CD4-positive, CD25-positive, alpha-beta regulatory T cell (primary cell): ENCODE measurements at regions not wholly inside any gene's neighbourhood (a gene's known extent, or its start where the extent isn't known, plus 50 kb on each side); places are given as distances from the start of the nearest gene placed in this dataset.

Experiments
- ATAC-seq, 2 donors: fragments of 150-1000 bp; cut with Tn5 transposase; one replicate each; pipeline ENCODE4 v1.10.0; 2021; ENCODE audit warnings: low read depth in 2 of 2, moderate number of reproducible peaks in 2 of 2, moderate library complexity in 1 of 2
- DNase-seq, 3 donors: peaks; one replicate each; pipeline versions ENCODE4 v3.0.0 to v3.0.0-alpha.2; 2012 to 2022; ENCODE audit warnings: mixed read lengths in 1 of 3
- H3K27ac ChIP-seq: one replicate; pipeline ENCODE4 v1.7.0; 2013; ENCODE audit warnings: mild to moderate bottlenecking, low read length; ENCODE audit not compliant: insufficient read depth, poor library complexity, severe bottlenecking
- H3K27me3 ChIP-seq: one replicate; pipeline ENCODE4 v1.7.0; 2013; ENCODE audit warnings: low read length; ENCODE audit not compliant: control insufficient read depth, insufficient read depth
- H3K36me3 ChIP-seq: one replicate; pipeline ENCODE4 v1.7.0; 2013; ENCODE audit warnings: mild to moderate bottlenecking, low read length, moderate library complexity; ENCODE audit not compliant: control insufficient read depth, insufficient read depth
- H3K4me1 ChIP-seq: 2 replicates; pipeline ENCODE4 v1.7.0; 2013; ENCODE audit warnings: mild to moderate bottlenecking, low read length; ENCODE audit not compliant: insufficient read depth, control insufficient read depth, poor library complexity, severe bottlenecking
- H3K4me3 ChIP-seq: one replicate; pipeline ENCODE4 v1.7.0; 2013; ENCODE audit warnings: low read depth, mild to moderate bottlenecking, low read length, moderate library complexity
- H3K9me3 ChIP-seq, 2 experiments: 1 replicate in 1 of 2; 2 replicates in 1 of 2; pipeline ENCODE4 v1.7.0; 2013; ENCODE audit warnings: low read length in 2 of 2, mild to moderate bottlenecking in 1 of 2, moderate library complexity in 1 of 2; ENCODE audit not compliant: control insufficient read depth in 2 of 2
- H3K27ac Mint-ChIP-seq, 3 donors: one replicate each; pipeline ENCODE4 v1.8.0; 2020 to 2022; ENCODE audit warnings: mild to moderate bottlenecking in 3 of 3, mixed read lengths in 3 of 3, moderate library complexity in 2 of 3
- H3K27me3 Mint-ChIP-seq: one replicate; pipeline ENCODE4 v1.8.0; 2022; ENCODE audit warnings: mild to moderate bottlenecking, mixed read lengths
- H3K36me3 Mint-ChIP-seq: one replicate; pipeline ENCODE4 v1.8.0; 2020; ENCODE audit warnings: mixed read lengths
- H3K4me1 Mint-ChIP-seq, 4 donors: one replicate each; pipeline ENCODE4 v1.8.0; 2020 to 2022; ENCODE audit warnings: mixed read lengths in 4 of 4, mild to moderate bottlenecking in 1 of 4
- H3K4me3 Mint-ChIP-seq, 4 donors: one replicate each; pipeline ENCODE4 v1.8.0; 2020 to 2022; ENCODE audit warnings: mild to moderate bottlenecking in 4 of 4, mixed read lengths in 4 of 4, moderate library complexity in 3 of 4
- H3K9me3 Mint-ChIP-seq, 7 donors: one replicate each; pipeline ENCODE4 v1.8.0; 2020 to 2022; ENCODE audit warnings: mixed read lengths in 7 of 7, mild to moderate bottlenecking in 3 of 7, moderate library complexity in 2 of 7

DNA sequence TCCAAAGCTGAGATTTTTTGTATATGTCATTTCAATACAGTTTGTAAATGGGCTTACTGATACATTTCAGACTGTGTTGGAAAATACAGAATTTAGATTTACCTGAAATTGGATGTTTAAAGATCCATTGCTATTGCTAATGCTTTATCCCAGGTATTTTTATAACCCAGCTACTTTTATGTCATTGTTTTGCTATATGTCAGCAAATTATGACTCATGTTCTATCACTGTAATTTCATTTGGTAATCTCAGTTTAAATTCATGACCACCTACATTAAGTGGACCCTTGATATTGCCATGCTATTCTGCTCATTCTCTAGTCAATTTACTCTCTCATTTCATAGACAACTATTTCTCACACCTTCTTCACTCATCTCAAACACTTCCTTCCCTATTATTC is 281.2 kb downstream of the IPO8 start:
- Histone ChIP-seq H3K27me3 (no peaks in the 10 kb centered on the region), H3K9me3 (no peaks in the 10 kb centered on the region), H3K27ac (no peak overlapping the region), H3K4me3 (no peak overlapping the region), H3K36me3 (no peaks in the 10 kb centered on the region), H3K4me1 (no peaks in the 10 kb centered on the region)
- Mint-ChIP-seq H3K4me1 (no peaks in the 10 kb centered on the region), H3K9me3 (peaks cover 0 to 8% (median 3%) of the 10 kb centered on the region in 7 donors), H3K27ac (no peak overlapping the region), H3K36me3 (no peaks in the 10 kb centered on the region), H3K27me3 (no peaks in the 10 kb centered on the region), H3K4me3 (no peak overlapping the region)
- DNase-seq = no peak
- no peak for ATAC-seq

GRCh38 chr12:30400349-30400748 is 295.3 kb downstream of the IPO8 start:
- no peaks in the 10 kb centered on the region for H3K36me3 ChIP-seq
- no peaks in the 10 kb centered on the region for H3K27me3 ChIP-seq
- Mint-ChIP-seq H3K4me3 (no peak overlapping the region), H3K36me3 (no peaks in the 10 kb centered on the region), H3K27me3 (no peaks in the 10 kb centered on the region), H3K27ac (no peak overlapping the region), H3K4me1 (no peaks in the 10 kb centered on the region), H3K9me3 (peaks cover 0 to 4% (median 0%) of the 10 kb centered on the region in 7 donors)
- H3K9me3 ChIP-seq = no peaks in the 10 kb centered on the region
- H3K27ac ChIP-seq = no peak overlapping the region
- no peak overlapping the region for H3K4me3 ChIP-seq
- H3K4me1 ChIP-seq = no peaks in the 10 kb centered on the region
- no peak for DNase-seq
- no peak for ATAC-seq

DNA sequence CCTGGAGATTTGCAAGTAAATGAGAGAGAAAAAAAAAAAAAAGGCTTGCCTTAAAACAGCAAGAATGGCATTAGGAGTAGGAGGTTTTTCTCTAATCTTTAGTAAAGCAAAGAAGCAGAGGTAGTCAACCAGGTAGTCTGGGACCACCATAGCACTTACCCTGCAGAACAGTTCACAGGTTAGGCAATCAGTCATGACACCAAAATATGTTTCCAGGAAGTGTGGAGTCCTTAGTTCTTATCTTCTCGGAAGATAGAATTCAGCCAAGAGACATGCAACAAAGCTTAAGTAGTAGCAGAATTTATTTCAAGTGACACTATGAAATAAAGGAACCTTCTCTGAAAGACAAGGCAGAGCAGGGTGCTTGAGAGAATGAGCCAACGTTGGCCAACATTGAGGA is 295.8 kb downstream of the IPO8 start:
- Mint-ChIP-seq H3K4me1 (no peaks in the 10 kb centered on the region), H3K27me3 (no peaks in the 10 kb centered on the region), H3K27ac (no peak overlapping the region), H3K9me3 (peaks cover 0 to 4% (median 2%) of the 10 kb centered on the region in 7 donors), H3K4me3 (no peak overlapping the region), H3K36me3 (no peaks in the 10 kb centered on the region)
- Histone ChIP-seq H3K9me3 (no peaks in the 10 kb centered on the region), H3K36me3 (no peaks in the 10 kb centered on the region), H3K4me1 (no peaks in the 10 kb centered on the region), H3K4me3 (no peak overlapping the region), H3K27me3 (no peaks in the 10 kb centered on the region), H3K27ac (no peak overlapping the region)
- ATAC-seq = no peak
- DNase-seq = no peak

DNA sequence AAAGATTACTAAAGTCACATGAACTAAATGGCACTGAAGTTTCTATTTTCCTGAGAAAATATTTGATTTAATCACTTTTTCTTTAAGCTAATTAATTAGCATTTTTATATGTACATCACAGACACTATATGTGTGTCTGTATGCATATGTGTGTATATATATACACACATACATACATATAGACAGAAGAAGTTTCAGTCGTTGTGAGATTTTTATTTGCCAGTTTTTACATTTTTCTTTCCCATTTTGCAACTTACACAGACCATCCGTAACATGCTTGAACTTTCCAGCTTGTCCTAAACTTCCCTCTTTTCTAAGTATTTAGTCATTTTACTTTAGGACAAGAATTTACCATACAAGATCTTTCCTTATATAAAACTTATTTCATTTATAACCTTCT is 299.1 kb downstream of the IPO8 start:
- H3K27me3 Mint-ChIP-seq = no peaks in the 10 kb centered on the region
- no peak overlapping the region for H3K4me3 Mint-ChIP-seq
- no peaks in the 10 kb centered on the region for H3K36me3 Mint-ChIP-seq
- no peak for DNase-seq
- no peaks in the 10 kb centered on the region for H3K4me1 ChIP-seq
- peaks cover 0 to 4% (median under 1%) of the 10 kb centered on the region in 7 donors for H3K9me3 Mint-ChIP-seq
- no peaks in the 10 kb centered on the region for H3K36me3 ChIP-seq
- H3K27ac Mint-ChIP-seq = no peak overlapping the region
- no peaks in the 10 kb centered on the region for H3K4me1 Mint-ChIP-seq
- ATAC-seq = no peak
- H3K27ac ChIP-seq = no peak overlapping the region
- H3K9me3 ChIP-seq = peaks cover 0 to 2% of the 10 kb centered on the region in 2 experiments
- H3K4me3 ChIP-seq = no peak overlapping the region
- H3K27me3 ChIP-seq = no peaks in the 10 kb centered on the region

DNA sequence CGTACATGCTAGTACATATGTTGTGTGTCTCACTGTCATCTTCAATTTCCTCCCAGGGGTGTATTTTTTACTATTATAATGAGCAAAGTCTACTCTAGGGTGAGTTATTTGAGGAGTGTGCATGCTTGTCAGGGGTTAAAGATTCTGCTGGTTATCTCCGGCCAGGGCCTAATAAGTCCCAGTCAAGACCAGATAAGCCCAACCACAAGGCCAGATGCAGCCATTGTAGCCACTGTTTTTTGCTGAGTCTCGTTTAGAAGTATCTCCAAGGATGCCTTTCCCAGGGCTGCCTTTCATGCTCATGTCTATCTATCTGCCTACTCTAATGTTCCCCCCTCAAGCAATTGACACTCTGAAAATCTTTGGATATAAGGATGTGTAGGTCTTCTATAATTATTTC is 300.5 kb downstream of the IPO8 start:
- H3K27ac Mint-ChIP-seq = no peak overlapping the region
- no peaks in the 10 kb centered on the region for H3K4me1 ChIP-seq
- ATAC-seq = no peak

GRCh38 chr12:30391766-30392366 is 303.8 kb downstream of the IPO8 start:
- H3K36me3 ChIP-seq = no peaks in the 10 kb centered on the region
- no peaks in the 10 kb centered on the region for H3K27me3 Mint-ChIP-seq
- H3K4me3 Mint-ChIP-seq = no peak overlapping the region

More for the DNA sequence above, 300.5 kb downstream of the IPO8 start:
- Histone ChIP-seq H3K9me3 (peaks cover 0 to 2% of the 10 kb centered on the region in 2 experiments), H3K4me3 (no peak overlapping the region), H3K36me3 (no peaks in the 10 kb centered on the region), H3K27me3 (no peaks in the 10 kb centered on the region), H3K27ac (no peak overlapping the region)
- no peaks in the 10 kb centered on the region for H3K36me3 Mint-ChIP-seq
- H3K27me3 Mint-ChIP-seq = no peaks in the 10 kb centered on the region
- DNase-seq = no peak
- no peaks in the 10 kb centered on the region for H3K4me1 Mint-ChIP-seq
- H3K9me3 Mint-ChIP-seq = peaks cover 0 to 4% (median 2%) of the 10 kb centered on the region in 7 donors
- no peak overlapping the region for H3K4me3 Mint-ChIP-seq

GRCh38 chr12:30385706-30386105 is 310.0 kb downstream of the IPO8 start:
- Histone ChIP-seq H3K4me1 (no peaks in the 10 kb centered on the region), H3K9me3 (no peaks in the 10 kb centered on the region), H3K27ac (no peak overlapping the region), H3K36me3 (no peaks in the 10 kb centered on the region), H3K27me3 (no peaks in the 10 kb centered on the region), H3K4me3 (no peak overlapping the region)
- Mint-ChIP-seq H3K27ac (no peak overlapping the region), H3K27me3 (no peaks in the 10 kb centered on the region), H3K36me3 (no peaks in the 10 kb centered on the region), H3K4me1 (no peaks in the 10 kb centered on the region), H3K9me3 (peaks cover 0 to 6% (median 2%) of the 10 kb centered on the region in 7 donors), H3K4me3 (no peak overlapping the region)
- ATAC-seq (no peak), DNase-seq (no peak)

More at GRCh38 chr12:30391766-30392366, 303.8 kb downstream of the IPO8 start:
- H3K9me3 ChIP-seq = peaks cover 0 to 2% of the 10 kb centered on the region in 2 experiments
- peaks cover 0 to 8% (median 2%) of the 10 kb centered on the region in 7 donors for H3K9me3 Mint-ChIP-seq
- no peaks in the 10 kb centered on the region for H3K36me3 Mint-ChIP-seq
- H3K4me3 ChIP-seq = no peak overlapping the region
- H3K27ac ChIP-seq = no peak overlapping the region
- H3K4me1 Mint-ChIP-seq = no peaks in the 10 kb centered on the region
- H3K4me1 ChIP-seq = no peaks in the 10 kb centered on the region
- ATAC-seq (no peak), DNase-seq (no peak)
- no peak overlapping the region for H3K27ac Mint-ChIP-seq
- H3K27me3 ChIP-seq = no peaks in the 10 kb centered on the region

DNA sequence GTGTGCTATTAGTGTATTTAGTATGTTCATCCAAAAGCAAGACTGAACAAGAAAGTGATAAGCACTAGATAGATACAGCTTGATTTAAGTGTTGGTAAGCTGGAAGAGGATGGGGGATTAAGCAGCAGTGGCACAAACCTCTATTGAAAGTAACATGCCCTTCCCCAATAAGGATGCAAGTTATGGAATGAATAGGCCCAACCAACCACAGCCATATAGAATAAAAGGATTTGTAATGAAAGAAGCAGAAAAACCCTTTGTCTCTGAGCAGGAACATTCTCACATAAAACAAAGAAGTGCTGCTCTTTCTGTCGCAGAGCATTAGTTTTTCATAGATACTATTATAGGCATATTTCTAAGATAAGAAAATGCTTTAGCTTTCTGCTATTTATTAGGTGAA is 310.7 kb downstream of the IPO8 start:
- Histone ChIP-seq H3K4me1 (no peaks in the 10 kb centered on the region), H3K9me3 (no peaks in the 10 kb centered on the region), H3K27ac (no peak overlapping the region), H3K4me3 (no peak overlapping the region), H3K36me3 (no peaks in the 10 kb centered on the region), H3K27me3 (no peaks in the 10 kb centered on the region)
- Mint-ChIP-seq H3K4me1 (no peaks in the 10 kb centered on the region), H3K4me3 (no peak overlapping the region), H3K27me3 (no peaks in the 10 kb centered on the region), H3K27ac (no peak overlapping the region), H3K9me3 (peaks cover 0 to 6% (median 2%) of the 10 kb centered on the region in 7 donors), H3K36me3 (no peaks in the 10 kb centered on the region)
- DNase-seq (no peak), ATAC-seq (no peak)
